ENCODE measurements at regions not wholly inside any gene's neighbourhood (a gene's known extent, or its start where the extent isn't known, plus 50 kb on each side); places are given as distances from the start of the nearest gene placed in this dataset.
A peak's percentile ranks its signal among the peaks of the same experiment; 100 is the strongest.
"Not testable (repeated sequence)": the region's sequence is repeated elsewhere in the genome, so short reads cannot be mapped to it uniquely, and the experiment has no call there.

DNA sequence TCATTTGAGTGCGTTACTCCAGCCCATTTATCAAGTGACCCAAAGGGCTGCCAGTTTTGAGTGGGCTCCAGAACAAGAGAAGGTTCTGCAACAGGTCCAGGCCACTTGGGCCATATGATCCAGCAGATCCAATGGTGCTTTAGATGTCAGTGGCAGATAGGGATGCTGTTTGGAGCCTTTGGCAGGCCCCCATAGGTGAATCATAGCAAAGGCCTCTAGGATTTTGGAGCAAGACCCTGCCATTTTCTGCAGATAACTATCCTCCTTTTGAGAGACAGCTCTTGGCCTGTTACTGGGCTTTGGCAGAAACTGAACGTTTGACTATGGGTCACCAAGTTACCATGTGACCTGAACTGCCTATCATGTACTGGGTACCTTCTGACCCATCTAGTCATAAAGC, 358.8 kb upstream of the SEMA3C start:
- no peak for ATAC-seq

DNA sequence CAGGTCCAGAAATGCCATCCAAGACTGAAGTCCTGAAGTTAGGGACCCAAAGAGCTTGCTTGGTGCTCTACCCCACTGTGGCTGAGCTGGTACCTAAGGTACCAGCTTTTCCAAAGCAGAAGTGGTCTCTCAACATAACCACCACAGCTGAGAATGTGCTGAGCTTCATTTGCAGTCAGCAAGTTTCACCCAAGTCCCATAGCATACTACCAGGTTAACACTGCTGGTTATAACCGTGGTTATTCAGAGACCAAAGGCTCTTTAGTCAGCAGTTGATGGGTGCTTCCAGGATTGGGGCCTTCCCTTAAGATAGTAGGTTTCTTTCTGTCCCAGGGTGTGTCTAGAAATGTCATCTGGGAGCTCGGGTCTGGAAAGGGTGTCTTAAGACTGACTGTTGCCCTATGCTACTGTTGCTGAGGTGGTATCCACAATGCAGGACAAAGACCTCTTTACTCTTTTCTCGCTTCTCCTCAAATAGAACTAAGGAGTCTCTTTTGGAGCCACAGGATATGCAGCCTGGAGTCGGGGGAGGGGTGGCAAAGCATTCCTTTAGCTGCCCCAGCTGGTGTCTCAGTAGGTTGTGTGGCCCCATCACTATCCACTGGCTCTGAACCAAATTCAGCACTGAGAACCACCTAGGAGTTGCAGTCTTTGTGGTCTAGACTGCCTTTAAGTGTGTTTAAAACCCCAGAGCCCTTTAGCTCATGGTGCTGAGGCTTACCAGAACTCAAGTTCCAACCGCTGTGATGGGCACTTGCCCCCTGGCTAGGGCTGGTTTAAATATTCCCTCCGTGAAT, 354.9 kb upstream of the SEMA3C start:
- ATAC-seq = no peak

DNA sequence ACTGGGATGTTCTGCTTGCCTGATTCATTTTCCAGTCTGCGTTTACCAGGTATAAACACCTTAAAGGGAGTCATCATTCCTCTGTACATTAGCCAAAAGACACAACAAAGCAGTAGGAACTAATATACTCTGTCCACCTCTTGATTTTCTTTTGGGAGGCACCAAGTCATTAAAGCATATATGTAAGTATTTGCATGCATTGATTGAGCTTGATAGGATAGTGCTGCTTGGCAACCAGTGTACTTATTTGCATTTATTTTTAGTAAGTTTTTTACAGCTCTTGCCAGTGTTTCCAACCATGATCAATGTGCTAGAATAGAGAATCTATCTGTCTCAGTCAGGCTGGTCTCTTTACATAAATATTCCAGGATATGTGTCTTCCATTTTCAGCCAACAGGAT, 353.3 kb upstream of the SEMA3C start:
- ATAC-seq = no peak

DNA sequence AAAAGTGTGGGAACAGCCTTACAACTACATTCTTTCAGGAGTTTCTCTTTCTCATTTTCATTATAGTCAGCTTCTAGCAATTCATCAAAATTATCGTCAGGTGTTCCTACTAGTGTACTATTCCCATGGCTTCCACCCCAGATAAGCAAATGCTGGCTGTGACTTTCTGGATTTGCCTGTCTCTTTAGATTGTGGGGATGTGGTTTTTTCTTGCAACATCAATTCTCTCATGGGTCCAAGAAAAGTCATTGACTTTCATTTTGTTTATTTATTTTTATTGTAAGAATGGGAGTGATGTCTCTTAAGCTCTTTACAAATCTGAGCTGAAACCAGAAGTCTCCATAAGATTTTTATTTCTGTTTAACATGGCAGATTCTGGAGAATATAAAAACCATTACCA, 349.7 kb upstream of the SEMA3C start:
- no peak for ATAC-seq

DNA sequence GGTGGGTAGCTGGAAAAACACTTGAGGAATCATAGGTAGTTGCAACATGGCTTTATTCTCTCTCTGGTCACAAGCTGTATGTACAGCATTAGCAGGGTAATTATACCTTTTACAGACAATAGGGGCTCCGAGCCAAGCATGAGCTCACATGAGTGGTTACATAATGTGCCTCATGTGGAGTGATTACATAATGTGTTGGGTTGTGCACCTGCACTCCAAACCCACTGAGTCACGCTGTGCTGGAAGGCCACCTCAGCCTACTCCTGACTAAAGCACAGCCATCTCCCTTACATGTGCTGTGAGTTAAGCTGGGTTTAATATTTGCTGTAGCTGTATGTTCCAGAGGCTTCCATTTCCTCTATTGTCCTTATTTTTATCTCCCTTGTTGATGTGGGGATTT, 348.7 kb upstream of the SEMA3C start:
- peak; percentile 95 for ATAC-seq

DNA sequence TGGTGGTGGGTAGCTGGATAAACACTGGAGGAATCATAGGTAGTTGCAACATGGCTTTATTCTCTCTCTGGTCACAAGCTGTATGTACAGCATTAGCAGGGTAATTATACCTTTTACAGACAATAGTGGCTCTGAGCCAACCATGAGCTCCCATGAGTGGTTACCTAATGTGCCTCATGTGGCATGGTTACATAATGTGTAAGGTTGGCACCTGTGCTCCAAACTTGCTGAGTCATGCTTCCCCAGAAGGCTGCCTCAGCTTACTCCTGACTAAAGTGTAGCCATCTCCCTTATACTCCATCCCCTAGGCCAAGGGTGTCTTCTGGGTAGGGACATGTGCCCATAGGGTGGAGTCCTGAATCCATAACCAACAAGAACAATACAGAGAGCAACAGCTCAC, 345.3 kb upstream of the SEMA3C start:
- peak; percentile 90 for ATAC-seq

DNA sequence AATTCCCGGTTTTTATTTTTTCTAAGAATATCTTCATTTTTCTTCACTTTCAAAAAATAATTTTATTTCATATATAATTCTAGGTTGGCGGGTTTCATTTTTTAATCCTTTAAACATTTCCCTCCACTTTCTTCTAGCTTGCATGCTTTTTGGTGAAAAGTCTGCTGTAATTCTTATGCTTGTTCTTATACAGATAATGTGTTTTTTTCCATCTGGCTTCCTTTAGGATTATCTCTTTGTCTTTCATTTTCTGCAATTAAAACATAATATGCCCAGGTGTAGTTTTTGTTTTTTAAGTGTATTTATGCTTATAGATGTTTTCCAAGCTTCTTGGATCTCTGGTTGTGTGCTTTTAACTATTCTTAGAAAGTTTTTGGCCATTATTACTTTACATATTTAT, 341.3 kb upstream of the SEMA3C start:
- ATAC-seq = no peak

DNA sequence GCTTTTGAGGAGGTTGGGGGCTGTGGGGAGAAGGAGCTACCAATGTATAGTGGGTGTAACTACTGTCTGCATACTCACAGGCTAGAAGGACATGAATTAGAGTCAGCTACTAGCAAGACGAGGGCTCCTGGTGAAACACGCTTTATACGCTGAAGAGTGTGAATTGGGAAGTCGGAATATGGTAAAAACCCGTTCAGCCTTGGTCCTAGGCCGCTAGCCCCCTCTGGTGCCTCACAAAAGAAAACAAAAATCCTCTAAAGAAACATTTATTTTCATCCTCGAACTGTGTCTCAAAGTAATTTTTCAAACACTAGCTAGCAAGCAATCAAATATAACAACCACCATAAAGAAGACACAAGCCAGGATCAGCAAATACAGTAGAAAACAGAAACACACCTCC, 338.1 kb upstream of the SEMA3C start:
- ATAC-seq = no peak

DNA sequence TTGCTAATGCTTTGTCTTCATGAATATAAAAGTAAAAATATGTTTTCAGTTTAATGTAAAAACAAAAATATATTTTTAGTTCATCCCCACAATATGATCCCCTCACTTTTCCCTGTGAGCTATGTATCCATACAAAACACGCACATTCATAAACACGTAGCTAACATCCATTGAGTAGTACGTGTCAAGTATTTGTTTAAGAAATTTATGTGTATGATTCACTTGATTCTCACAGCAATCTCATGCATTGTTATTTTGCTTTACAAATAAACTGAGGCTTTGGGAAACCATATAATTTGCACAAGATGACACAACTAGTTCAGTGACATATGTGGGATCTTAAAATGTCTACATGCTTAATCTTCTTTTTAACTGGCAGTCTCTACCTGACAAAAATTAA, 329.6 kb upstream of the SEMA3C start:
- ATAC-seq = no peak

DNA sequence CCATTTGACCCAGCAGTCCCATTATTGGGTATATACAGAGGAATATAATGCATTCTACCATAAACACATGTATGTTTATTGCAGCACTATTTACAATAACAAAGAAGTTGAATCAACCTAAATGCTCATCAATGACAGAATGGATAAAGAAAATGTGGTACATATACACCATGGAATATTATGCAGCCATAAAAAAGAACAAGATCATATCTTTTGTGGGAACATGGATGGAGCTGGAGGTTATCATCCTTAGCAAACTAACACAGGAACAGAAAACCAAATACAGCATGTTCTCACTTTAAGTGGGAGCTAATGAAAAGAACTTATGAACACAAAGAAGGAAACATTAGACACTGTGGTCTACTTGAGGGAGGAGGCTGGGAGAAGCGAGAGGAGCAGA, 328.5 kb upstream of the SEMA3C start:
- ATAC-seq = not testable (repeated sequence)

DNA sequence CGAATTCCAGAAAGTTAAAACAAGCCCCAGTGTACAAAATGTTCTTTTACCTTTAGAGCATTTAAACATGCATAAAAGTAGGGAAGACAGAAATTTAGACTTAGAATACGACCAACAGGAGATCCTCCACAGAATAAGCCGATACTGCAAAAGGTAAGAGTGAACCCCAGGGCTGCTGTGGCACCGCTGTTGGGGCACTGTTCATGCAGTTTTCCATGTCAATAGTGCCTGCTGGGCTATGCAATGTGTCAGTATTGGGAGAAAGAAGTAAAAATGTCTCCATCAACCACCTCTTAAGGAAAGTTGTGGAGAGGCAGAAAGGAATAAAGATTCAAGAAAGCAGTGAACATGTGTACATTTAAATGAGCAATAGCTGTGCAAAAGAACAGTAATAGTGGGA, 326.5 kb upstream of the SEMA3C start:
- no peak for ATAC-seq

DNA sequence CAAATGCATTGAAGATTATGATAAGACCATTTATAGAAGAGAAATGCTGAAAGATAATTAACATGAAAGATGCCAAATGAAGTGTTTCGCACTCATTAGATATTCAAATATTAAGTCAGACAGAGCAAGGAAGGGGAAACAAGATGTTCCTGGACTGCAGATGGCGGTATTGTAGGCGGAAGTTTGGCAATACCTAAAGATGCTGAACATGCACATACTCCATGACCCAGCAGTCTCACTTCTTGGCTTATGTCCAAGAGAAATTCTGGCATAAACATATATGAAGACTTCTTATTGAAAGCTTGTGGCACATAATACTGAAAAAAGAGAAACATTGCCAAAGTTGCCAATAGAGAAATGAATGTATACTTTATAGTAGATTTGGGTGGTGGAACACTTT, 325.4 kb upstream of the SEMA3C start:
- ATAC-seq = no peak

DNA sequence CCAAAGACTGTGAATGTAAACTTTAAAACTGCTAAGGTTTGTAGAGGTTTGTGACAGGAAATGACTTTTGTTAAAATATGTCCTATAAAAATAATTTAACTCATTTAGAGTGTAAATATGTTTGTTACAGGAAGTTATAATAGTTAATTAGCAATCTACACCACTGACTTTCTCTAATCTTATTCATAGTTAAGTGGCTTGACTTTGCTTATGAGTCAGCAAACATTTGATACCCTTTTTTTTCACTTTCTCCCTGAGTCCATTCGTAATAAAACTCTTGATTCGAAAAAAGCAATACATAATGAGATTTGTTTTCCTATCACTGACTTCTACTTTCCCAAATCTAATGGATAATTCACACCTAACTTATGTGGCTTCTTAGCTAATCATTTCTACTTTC, 317.7 kb upstream of the SEMA3C start:
- no peak for ATAC-seq

DNA sequence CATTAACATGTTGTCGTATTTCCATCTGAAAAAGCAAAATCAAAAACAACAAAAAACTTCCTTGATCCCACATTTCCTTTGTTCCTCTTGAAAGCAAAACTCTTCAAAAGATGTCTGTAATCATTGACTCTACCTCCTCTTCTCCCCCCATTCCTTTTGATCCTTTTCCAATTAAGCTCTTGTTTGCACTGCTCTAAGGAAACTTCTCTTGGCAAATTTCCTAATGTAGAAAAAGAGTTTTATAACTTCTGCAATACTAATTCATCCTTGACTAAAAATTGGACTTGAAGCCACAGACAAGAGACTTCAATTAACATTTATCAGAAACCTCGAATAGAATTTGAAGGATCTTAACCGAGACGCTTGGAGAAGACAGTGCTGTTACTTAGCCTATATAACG, 317.1 kb upstream of the SEMA3C start:
- ATAC-seq = no peak

DNA sequence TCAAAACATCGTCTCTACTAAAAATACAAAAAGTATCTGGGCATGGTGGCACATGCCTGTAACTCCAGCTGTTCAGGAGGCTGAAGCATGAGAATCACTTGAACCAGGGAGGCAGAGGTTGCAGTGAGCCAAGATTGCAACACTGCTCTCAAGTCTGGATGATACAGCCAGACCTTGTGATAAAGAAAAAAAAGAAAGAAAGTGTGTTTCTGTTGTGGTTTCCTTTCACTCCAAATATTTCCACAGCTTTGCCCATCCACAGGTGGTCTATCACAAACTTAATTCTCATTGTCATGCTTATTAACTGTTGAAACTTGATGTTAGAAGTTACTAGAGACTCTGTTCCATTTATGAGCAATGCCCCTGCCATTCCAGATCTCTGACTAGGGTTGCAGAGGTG, 316.0 kb upstream of the SEMA3C start:
- no peak for ATAC-seq

DNA sequence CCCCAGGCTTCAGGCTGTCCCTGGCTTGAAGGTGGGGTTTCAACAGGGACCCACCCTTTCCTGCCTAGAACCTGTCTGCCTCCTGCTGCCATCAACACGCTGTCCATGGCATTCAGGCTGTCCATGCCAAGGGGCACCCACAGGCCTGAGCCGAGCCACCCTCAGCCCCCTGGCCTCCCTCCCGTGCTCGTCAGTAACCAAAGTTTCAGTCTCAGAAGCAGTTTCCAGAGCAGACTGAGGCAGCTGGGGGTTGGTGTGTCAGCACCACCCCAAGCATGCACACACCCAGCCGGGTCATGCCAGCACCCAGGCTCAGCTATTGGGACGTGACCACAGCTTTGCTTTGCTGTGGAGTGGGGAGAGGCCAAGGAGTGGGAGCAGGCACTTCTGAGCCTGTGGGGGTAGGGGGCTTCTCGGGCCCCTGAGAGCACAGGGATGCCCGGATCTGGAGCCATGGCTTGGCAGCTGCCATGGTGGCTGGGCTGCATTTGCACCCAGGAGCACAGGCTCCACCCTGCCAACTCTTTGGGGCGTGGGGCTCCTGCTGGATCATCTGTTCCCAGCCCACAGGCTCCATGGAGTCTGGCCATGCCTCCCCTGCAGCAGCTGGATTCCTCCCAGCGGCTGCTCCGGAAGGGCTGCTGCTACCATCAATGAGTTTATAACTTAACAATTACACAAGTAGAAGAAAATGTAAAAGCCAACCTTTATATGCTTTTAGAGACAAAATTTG, 314.5 kb upstream of the SEMA3C start:
- ATAC-seq = no peak

DNA sequence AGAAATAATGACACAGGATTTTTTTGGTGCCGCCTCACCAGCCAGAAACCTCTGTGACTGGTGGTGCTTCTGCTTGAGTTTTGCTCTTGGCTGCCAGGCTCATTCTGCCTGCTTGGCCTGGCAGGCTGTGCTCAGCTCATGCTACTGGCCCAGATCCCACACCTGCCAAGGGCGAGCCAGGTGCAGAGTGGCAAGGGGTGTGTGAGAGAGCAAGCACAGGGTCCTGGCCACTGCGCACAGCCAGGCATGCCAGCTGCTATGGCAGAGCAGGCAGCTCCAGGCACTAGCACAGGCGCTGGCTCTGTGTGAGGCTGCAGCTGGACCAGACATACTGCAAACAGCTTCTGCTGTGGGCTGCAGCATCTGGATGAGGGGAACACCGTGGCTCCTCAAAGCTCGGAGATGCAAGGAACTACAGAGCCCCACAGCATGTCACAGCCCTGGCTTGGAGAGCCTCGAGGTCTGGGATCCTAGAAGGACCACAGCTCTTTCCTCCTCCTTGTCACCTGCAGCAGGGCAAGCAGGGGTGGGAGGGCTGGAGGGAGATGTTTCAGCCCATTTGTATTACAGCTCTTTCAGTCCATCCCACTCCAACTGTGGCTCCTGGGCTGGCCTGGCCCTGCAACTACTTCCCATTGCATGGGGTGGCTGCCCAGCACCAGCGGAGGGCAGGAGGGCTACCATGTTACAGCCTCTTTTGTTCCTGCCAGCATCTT, 313.4 kb upstream of the SEMA3C start:
- ATAC-seq = no peak

DNA sequence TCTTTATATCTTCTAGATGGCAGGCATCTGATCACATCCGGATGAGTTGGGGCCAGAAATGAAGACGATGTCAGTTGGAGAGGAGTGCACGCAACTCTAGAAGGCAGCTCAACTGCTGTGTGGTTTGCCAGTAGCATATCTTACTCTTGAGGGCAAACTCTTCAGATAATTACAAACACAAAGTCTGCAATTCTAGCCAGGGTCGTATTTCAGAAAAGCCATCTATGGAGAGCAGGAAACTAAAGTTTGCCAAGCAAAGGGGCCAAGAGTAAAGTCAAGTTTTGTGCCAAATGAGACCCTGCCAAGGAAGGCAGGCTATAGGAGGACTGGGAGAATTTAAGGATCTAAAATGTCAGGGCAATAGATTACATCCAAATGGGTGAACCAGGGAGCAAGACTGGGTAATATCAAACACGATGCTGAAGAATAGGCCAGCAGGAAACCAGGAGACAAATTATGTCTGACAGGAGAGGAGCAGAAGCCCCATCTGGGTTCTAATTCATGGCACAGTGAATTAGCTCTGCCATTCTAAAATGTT, 312.5 kb upstream of the SEMA3C start:
- ATAC-seq = no peak

DNA sequence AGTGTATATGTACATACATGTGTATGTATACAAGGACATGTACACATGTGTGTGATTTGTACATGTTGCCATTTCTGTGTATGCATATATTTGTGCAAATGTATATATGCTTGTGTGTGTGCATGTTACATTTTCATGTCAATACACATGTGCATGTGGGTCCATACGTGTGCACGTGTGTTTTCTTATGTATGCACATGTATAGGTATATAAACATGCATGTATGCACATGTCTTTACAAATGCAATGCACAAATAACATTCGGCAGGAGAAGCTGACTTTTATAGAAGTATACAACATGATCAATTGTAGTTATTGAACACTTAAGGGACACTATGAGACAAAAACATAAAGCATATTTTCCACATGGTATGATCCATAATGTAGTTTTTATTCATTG, 307.4 kb upstream of the SEMA3C start:
- no peak for ATAC-seq

DNA sequence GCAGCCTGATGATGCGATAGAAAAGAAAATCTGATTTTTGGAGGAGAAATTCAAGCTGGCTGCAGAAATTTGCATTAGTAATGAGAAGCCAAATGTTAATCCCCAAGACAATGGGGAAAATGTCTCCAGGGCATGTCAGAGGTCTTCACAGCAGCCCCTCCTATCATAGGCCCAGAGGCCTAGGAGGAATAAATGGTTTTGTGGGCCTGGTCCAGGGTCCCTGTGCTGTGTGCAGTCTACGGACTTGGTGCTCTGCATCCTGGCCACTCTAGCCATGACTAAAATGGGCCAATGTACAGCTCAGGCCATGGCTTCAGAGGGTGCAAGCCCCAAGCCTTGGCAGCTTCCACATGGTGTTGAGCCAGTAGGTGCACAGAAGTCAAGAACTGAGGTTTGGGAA, 303.8 kb upstream of the SEMA3C start:
- ATAC-seq = not testable (repeated sequence)

DNA sequence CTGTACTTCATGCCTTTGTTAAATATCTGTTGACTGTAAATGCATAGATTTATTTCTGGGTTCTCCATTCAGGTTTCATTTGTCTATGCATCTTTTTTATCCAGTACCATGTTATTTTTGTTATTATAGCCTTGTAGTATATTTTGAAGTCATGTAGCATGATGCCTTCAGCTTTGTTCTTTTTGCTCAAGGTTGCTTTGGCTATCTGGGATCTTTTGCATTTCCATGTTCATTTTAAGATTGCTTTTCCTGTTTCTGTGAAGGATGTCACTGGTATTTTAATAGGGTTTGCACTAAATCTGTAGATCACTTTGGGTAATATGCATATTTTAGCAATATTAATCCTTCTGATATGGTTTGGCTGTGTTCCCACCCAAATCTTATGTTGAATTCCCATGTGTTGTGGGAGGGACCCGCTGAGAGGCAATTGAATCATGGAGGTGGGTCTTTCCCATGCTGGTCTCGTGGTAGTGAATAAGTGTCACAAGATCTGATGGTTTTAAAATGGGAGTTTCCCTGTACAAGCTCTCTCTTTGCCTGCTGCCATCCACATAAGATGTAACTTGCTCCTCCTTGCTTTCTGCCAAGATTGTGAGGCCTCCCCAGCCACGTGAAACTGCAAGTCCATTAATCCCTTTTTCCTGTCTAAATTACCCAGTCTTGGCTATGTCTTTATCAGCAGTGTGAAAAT, 302.8 kb upstream of the SEMA3C start:
- ATAC-seq = no peak

DNA sequence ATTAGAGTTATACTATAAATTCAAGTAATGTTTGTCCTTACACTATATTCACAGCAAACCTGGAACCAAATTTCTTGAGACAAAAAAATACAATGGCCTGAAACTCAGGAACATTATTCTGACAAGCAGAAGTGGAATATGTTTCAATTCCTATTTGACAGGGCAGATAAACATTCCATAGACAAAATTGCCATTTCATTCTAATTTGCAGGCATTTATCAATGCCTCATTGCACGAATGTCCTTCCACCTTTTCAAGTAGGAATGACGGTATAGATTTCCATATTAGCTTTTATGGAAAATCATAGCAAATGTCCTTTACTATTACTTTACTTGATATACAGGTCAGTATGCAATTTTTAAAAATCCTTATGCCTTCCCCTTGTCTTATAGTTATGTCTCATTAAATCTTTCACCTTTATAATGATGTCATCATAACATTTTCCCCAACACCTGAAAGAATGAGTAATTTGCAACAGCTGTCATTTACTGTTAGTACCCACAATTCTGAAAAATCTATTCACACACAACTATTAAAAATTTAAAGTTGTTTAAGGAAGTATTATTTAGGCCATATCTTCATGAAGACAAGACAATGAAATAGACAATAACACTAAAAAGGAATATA, 299.7 kb upstream of the SEMA3C start:
- ATAC-seq = no peak

Measured in esophagus mucosa (tissue), 1 donor.